IMR-90 (cell line): ENCODE measurements at regions not wholly inside any gene's neighbourhood (a gene's known extent, or its start where the extent isn't known, plus 50 kb on each side); places are given as distances from the start of the nearest gene placed in this dataset.
A peak's percentile ranks its signal among the peaks of the same experiment; 100 is the strongest.

ENCODE experiments used
- ATAC-seq: fragments of 200-7000 bp; cut with Tn5 transposase; 2 replicates; pipeline ENCODE4 v1.9.1; 2020; ENCODE audit warnings: low read depth, mild to moderate bottlenecking, moderate library complexity
- BruUV-seq: library from RNA; stranded (reverse); fragments of 400-500 nt; replicated peaks from 2 replicates; lab custom pipeline; 2021; lab: Mats Ljungman, UMichigan
- CTCF ChIA-PET: fragments of 300-600 bp; formaldehyde crosslinking; extraction: SDS; loops from one replicate; lab custom pipeline; 2021; ENCODE audit warnings: antibody characterized with exemption; lab: Yijun Ruan, JAX
- POLR2A ChIA-PET: fragments of 300-600 bp; sonication (Branson Sonifier 250); formaldehyde crosslinking; loops from one replicate; lab custom pipeline; 2022; ENCODE audit warnings: antibody characterized with exemption; ENCODE audit not compliant: unreplicated experiment; lab: Charles Lee
- DNase-seq: peaks from one replicate; pipeline ENCODE4 v3.0.0; 2013
- H2AFZ ChIP-seq: replicated peaks from 2 replicates; pipeline ENCODE3; 2013; ENCODE audit warnings: low read length, mild to moderate bottlenecking; ENCODE audit not compliant: poor library complexity
- H2AK5ac ChIP-seq: 2 replicates; pipeline ENCODE4 v1.6.1; 2013; ENCODE audit warnings: low read depth, low read length, inconsistent platforms
- H2AK9ac ChIP-seq: replicated peaks from 2 replicates; pipeline ENCODE3; 2013; ENCODE audit warnings: mild to moderate bottlenecking, low read depth, low read length, moderate library complexity; ENCODE audit not compliant: poor library complexity
- H2BK120ac ChIP-seq: 2 replicates; pipeline ENCODE4 v1.6.1; 2013; ENCODE audit warnings: low read depth, low read length, inconsistent platforms
- H2BK15ac ChIP-seq: 3 replicates; pipeline ENCODE4 v1.6.1; 2013; ENCODE audit warnings: low read depth, low read length, inconsistent platforms
- H2BK20ac ChIP-seq: 2 replicates; pipeline ENCODE4 v1.6.1; 2013; ENCODE audit warnings: low read depth, mild to moderate bottlenecking, inconsistent platforms, low read length, moderate library complexity
- H2BK5ac ChIP-seq: 2 replicates; pipeline ENCODE4 v1.6.1; 2013; ENCODE audit warnings: mild to moderate bottlenecking, low read depth, low read length, inconsistent platforms; ENCODE audit not compliant: poor library complexity, severe bottlenecking
- H3K14ac ChIP-seq: replicated peaks from 2 replicates; pipeline ENCODE4 v1.6.1; 2013; ENCODE audit warnings: low read depth, low read length, inconsistent platforms
- H3K18ac ChIP-seq: 2 replicates; pipeline ENCODE4 v1.6.1; 2013; ENCODE audit warnings: low read depth, low read length, control low read depth
- H3K23ac ChIP-seq: 2 replicates; pipeline ENCODE4 v1.6.1; 2013; ENCODE audit warnings: low read depth, low read length, inconsistent platforms
- H3K27ac ChIP-seq: 2 replicates; pipeline ENCODE4 v1.5.1; 2013; ENCODE audit warnings: mild to moderate bottlenecking, control low read depth, low read length; ENCODE audit not compliant: insufficient read depth
- H3K27me3 ChIP-seq: 2 replicates; pipeline ENCODE4 v1.6.1; 2013; ENCODE audit warnings: low read length; ENCODE audit not compliant: control insufficient read depth, insufficient read depth
- H3K36me3 ChIP-seq: 2 replicates; pipeline ENCODE4 v1.6.1; 2013; ENCODE audit warnings: low read length, mixed read lengths; ENCODE audit not compliant: control insufficient read depth, insufficient read depth
- H3K4ac ChIP-seq: 2 replicates; pipeline ENCODE4 v1.6.1; 2013; ENCODE audit warnings: low read depth, low read length, inconsistent platforms
- H3K4me1 ChIP-seq: 2 replicates; pipeline ENCODE4 v1.6.1; 2013; ENCODE audit warnings: low read length, mixed read lengths; ENCODE audit not compliant: control insufficient read depth, insufficient read depth
- H3K4me2 ChIP-seq: 2 replicates; pipeline ENCODE4 v1.6.1; 2013; ENCODE audit warnings: low read depth, mild to moderate bottlenecking, control low read depth, low read length, moderate library complexity
- H3K4me3 ChIP-seq: 2 replicates; pipeline ENCODE4 v1.5.1; 2013; ENCODE audit warnings: low read depth, mild to moderate bottlenecking, control low read depth, low read length, moderate library complexity; ENCODE audit not compliant: insufficient read depth
- H3K56ac ChIP-seq: 2 replicates; pipeline ENCODE4 v1.6.1; 2013; ENCODE audit warnings: low read length, inconsistent platforms; ENCODE audit not compliant: insufficient read depth; ENCODE audit errors: extremely low read depth
- H3K79me1 ChIP-seq, 2 experiments: 2 replicates each; pipeline ENCODE4 v1.6.1; 2013; ENCODE audit warnings: low read length in 2 of 2, inconsistent platforms in 1 of 2, low read depth in 1 of 2
- H3K9ac ChIP-seq: 2 replicates; pipeline ENCODE4 v1.6.1; 2013; ENCODE audit warnings: low read depth, low read length, control low read depth
- H3K9me1 ChIP-seq: 2 replicates; pipeline ENCODE4 v1.6.1; 2013; ENCODE audit warnings: low read length, inconsistent platforms; ENCODE audit not compliant: insufficient read depth
- H3K9me3 ChIP-seq: 2 replicates; pipeline ENCODE4 v1.6.1; 2013; ENCODE audit warnings: low read length; ENCODE audit not compliant: control insufficient read depth, insufficient read depth
- H4K20me1 ChIP-seq: 2 replicates; pipeline ENCODE4 v1.6.1; 2013; ENCODE audit warnings: low read length, inconsistent platforms; ENCODE audit not compliant: insufficient read depth
- H4K5ac ChIP-seq: 2 replicates; pipeline ENCODE4 v1.6.1; 2013; ENCODE audit warnings: mild to moderate bottlenecking, low read depth, low read length, control low read depth
- H4K8ac ChIP-seq, 2 experiments: 2 replicates each; pipeline ENCODE4 v1.6.1; 2013; ENCODE audit warnings: low read depth in 2 of 2, low read length in 2 of 2, control low read depth in 1 of 2, inconsistent platforms in 1 of 2
- H4K91ac ChIP-seq: 2 replicates; pipeline ENCODE4 v1.6.1; 2013; ENCODE audit warnings: low read depth, low read length, inconsistent platforms; ENCODE audit not compliant: insufficient read depth
- CEBPB ChIP-seq: IDR thresholded peaks from 2 replicates; pipeline ENCODE4 v1.6.1; 2012; ENCODE audit warnings: low read depth, low read length, improper control_type of control experiment
- WGBS, 2 experiments: methylation state at CpG; one replicate each; pipeline versions ENCODE4 v1.1.5 to v1.1.7; 2013; ENCODE audit warnings: missing lambda C conversion rate in 2 of 2; ENCODE audit not compliant: insufficient read length in 1 of 2; ENCODE audit errors: extremely low coverage in 2 of 2; 5-methylcytosine and 5-hydroxymethylcytosine counted together
- dilution Hi-C: fragments of 300-500 bp; cut with HindIII; formaldehyde crosslinking; loops from one replicate; pipeline ENCODE4 v1.14.3; 2018; ENCODE audit warnings: low sequenced_read_pairs; ENCODE audit not compliant: unreplicated experiment
- in situ Hi-C: fragments of 300-500 bp; cut with MboI; formaldehyde crosslinking; loops from 3 replicates; pipeline ENCODE4 v1.14.3; 2019; ENCODE audit warnings: low sequenced_read_pairs, inconsistent platforms, mixed read lengths
- intact Hi-C: fragments of 100-400 bp; cut with micrococcal nuclease; formaldehyde crosslinking; loops from 2 replicates; pipeline ENCODE4 v1.10.0; 2022
- TF ChIP-seq, protein P1 (sequence below): fragments of 150-350 bp; IDR thresholded peaks from 2 replicates; pipeline ENCODE4 v1.6.1; 2017; ENCODE audit warnings: mild to moderate bottlenecking, antibody characterized with exemption, low read length, low read depth

GRCh38 chr5:5585751-5586341 is 163.4 kb downstream of the ICE1 start:
- Histone ChIP-seq H3K14ac (no peak overlapping the region), H2AK5ac (no peak overlapping the region), H3K18ac (no peak overlapping the region), H3K4me1 (no peaks in the 10 kb centered on the region), H4K8ac (no peak overlapping the region), H2AFZ (no peak overlapping the region), H2AK9ac (no peak overlapping the region), H3K27me3 (no peaks in the 10 kb centered on the region), H3K9me3 (peaks cover 31% of the 10 kb centered on the region), H4K91ac (no peak overlapping the region), H3K4ac (no peak overlapping the region), H3K23ac (no peak overlapping the region), H2BK5ac (no peak overlapping the region), H2BK120ac (no peak overlapping the region), H3K56ac (no peak overlapping the region), H3K9me1 (no peaks in the 10 kb centered on the region), H2BK20ac (no peak overlapping the region), H3K4me3 (no peak overlapping the region), H4K20me1 (no peaks in the 10 kb centered on the region), H3K79me1 (no peaks in the 10 kb centered on the region), H3K27ac (no peak overlapping the region), H3K4me2 (no peak overlapping the region), H3K9ac (no peak overlapping the region), H3K36me3 (no peaks in the 10 kb centered on the region), H2BK15ac (no peak overlapping the region), H4K5ac (no peak overlapping the region)
- dilution Hi-C loops = no loop called here
- no CpG with 5 or more reads among the region's 6 CpGs for whole genome bisulfite sequencing, 2 experiments
- POLR2A ChIA-PET = no interaction called here
- CTCF ChIA-PET = interaction anchor here (0.6 kb wide), 1 partner anchor 293 kb away, joined by 3 read pairs; no protein-coding TSS in a partner anchor
- intact Hi-C loops = no loop called here
- DNase-seq (no peak), ATAC-seq (no peak)
- in situ Hi-C loops = no loop called here
- BruUV-seq = no TSS peak
- TF ChIP-seq, protein P1, sequence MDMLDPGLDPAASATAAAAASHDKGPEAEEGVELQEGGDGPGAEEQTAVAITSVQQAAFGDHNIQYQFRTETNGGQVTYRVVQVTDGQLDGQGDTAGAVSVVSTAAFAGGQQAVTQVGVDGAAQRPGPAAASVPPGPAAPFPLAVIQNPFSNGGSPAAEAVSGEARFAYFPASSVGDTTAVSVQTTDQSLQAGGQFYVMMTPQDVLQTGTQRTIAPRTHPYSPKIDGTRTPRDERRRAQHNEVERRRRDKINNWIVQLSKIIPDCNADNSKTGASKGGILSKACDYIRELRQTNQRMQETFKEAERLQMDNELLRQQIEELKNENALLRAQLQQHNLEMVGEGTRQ = no peak
- TF ChIP-seq CEBPB = peak; percentile 39; the same call in 1 of the 2 replicates
